Gastroesophageal sphincter (tissue), 4 donors: ENCODE measurements at regions not wholly inside any gene's neighbourhood (a gene's known extent, or its start where the extent isn't known, plus 50 kb on each side); places are given as distances from the start of the nearest gene placed in this dataset.

ENCODE experiments used
- ATAC-seq: fragments of 150-250 bp; one replicate; pipeline ENCODE4 v1.9.1; 2016; ENCODE audit warnings: mild to moderate bottlenecking, moderate library complexity
- H3K27ac ChIP-seq, 4 donors: fragments of 200-600 bp; sonication (generic) in 3 of 4; 1 replicate in 3 of 4; 2 replicates in 1 of 4; pipeline ENCODE4 v1.5.1; 2016 to 2019
- H3K27me3 ChIP-seq: fragments of 200-600 bp; sonication (generic); one replicate; pipeline ENCODE4 v1.5.1; 2019
- H3K36me3 ChIP-seq, 2 donors: fragments of 200-600 bp; sonication (generic); one replicate each; pipeline ENCODE4 v1.5.1; 2019; ENCODE audit warnings: control low read depth in 1 of 2
- H3K4me1 ChIP-seq, 3 donors: fragments of 200-600 bp; sonication (generic); 1 replicate in 2 of 3; 2 replicates in 1 of 3; pipeline ENCODE4 v1.5.1; 2016 to 2019; ENCODE audit warnings: control low read depth in 2 of 3
- H3K4me3 ChIP-seq, 2 donors: fragments of 200-600 bp; sonication (generic); one replicate each; pipeline ENCODE4 v1.5.1; 2019; ENCODE audit warnings: mild to moderate bottlenecking in 1 of 2, moderate library complexity in 1 of 2
- H3K9me3 ChIP-seq, 3 donors: fragments of 200-600 bp; sonication (generic); one replicate each; pipeline ENCODE4 v1.5.1; 2017 to 2019; ENCODE audit warnings: control low read depth in 2 of 3
- CTCF ChIP-seq, 4 experiments: fragments of 200-600 bp in 2 of 4; fragments of 450-650 bp in 2 of 4; sonication (generic) in 1 of 4; IDR thresholded peaks; one replicate each; pipeline ENCODE4 v1.5.1; 2017 to 2019; ENCODE audit warnings: antibody characterized with exemption in 4 of 4, mild to moderate bottlenecking in 2 of 4, moderate library complexity in 2 of 4
- EP300 ChIP-seq: sonication (generic); formaldehyde crosslinking; IDR thresholded peaks from one replicate; pipeline ENCODE4 v1.6.1; 2017; ENCODE audit warnings: antibody characterized with exemption, mild to moderate bottlenecking
- POLR2A ChIP-seq, 2 donors: fragments of 450-650 bp; IDR thresholded peaks; one replicate each; pipeline ENCODE4 v1.6.1; 2017; ENCODE audit warnings: antibody characterized with exemption in 2 of 2, mild to moderate bottlenecking in 2 of 2, moderate library complexity in 1 of 2
- POLR2AphosphoS5 ChIP-seq: sonication (generic); formaldehyde crosslinking; IDR thresholded peaks from one replicate; pipeline ENCODE4 v1.6.1; 2017; ENCODE audit warnings: antibody characterized with exemption
- WGBS, 2 donors: methylation state at CpG; one replicate each; pipeline ENCODE4 v1.1.5; 2018; ENCODE audit warnings: low coverage in 1 of 2; 5-methylcytosine and 5-hydroxymethylcytosine counted together

DNA sequence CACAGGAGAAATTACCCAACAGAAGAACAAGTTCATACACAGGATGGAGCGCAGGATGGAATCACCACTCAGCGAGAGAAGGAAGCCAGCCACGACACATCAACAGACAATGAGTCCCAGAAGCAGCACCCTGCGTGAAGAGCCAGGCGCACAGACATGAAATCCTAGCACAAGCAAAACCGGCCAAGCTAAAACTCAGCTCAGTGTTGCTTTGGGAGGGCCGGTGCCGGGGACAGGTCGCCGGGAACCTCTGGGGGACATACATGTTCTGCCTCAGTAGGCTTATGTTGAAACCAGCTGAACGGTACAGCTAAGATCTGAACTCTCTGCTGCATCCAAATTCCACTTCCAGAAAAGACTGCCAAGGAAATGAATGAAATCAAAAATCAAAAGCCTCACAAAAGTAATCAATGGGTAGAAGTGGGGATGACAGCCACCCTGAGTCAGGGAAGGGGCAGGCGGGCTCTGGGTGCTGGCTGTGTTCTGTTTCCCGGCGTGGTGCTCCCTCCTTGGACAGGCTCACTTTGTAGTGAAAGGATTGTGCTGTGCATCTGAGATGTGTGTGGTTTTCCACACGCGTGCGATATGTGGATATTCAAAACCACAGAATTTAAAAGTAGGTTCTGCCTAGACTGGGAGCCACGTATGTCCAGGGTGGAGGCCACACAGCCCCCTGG lies 114.7 kb downstream of the PDGFA start:
- H3K36me3 ChIP-seq, result no peaks in the 10 kb centered on the region
- peaks cover 55% of the 10 kb centered on the region for H3K27me3 ChIP-seq
- ATAC-seq, result no peak
- 83 to 88% methylated on average over 3 to 18 of the region's 18 CpGs for WGBS, 2 donors
- TF ChIP-seq POLR2A (IDR thresholded peaks at IDR 0.05) (no peak), POLR2AphosphoS5 (no peak), CTCF (IDR thresholded peaks at IDR 0.05) (no peak)
- no peak overlapping the region for H3K27ac ChIP-seq
- H3K4me1 ChIP-seq, result no peaks in the 10 kb centered on the region
- peaks cover 0 to under 1% (median 0%) of the 10 kb centered on the region in 3 donors for H3K9me3 ChIP-seq
- no peak overlapping the region for H3K4me3 ChIP-seq

DNA sequence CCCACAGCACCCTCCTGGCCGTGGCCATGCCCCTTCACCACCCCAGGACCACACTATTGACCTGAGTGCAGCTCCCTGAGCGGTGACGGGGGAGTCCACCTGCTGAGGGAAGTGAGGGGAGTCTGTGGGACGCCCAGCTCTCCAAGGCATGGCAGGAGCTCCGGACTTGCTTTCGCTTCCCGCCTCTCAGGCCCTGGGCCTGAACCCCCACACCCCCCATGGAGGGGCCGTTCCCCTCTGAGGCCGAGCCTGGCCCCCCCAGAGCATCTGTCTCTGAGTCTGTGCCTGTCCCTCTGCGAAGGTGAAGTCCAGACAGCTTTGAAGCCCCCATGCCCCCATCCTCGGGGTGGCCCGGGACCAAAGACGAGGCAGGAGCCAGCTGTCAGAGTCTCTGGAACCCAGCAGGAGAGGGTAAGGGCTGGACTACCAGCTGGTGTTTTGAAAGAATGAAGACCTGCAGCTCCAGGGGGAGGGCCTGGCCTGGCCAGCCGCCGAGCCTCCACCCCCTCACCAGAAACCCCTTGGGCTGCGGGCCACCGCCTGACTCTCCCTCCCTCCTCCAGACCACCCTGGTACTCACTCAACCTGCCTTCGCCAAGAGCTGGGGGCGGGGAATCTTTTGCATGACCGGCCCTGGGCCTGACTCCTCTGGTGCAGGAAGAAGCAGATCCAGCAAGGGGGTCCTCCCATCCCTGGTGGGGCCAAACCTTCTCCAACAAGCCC lies 114.0 kb downstream of the PDGFA start:
- H3K4me3 ChIP-seq, result no peak overlapping the region
- no peaks in the 10 kb centered on the region for H3K36me3 ChIP-seq
- ATAC-seq, result no peak
- no peaks in the 10 kb centered on the region for H3K9me3 ChIP-seq
- TF ChIP-seq POLR2AphosphoS5, result no peak
- no peak overlapping the region for H3K27ac ChIP-seq
- peaks cover 53% of the 10 kb centered on the region for H3K27me3 ChIP-seq
- WGBS, 2 donors, result 84 to 95% methylated on average over 4 to 5 of the region's 20 CpGs
- H3K4me1 ChIP-seq, result no peaks in the 10 kb centered on the region

DNA sequence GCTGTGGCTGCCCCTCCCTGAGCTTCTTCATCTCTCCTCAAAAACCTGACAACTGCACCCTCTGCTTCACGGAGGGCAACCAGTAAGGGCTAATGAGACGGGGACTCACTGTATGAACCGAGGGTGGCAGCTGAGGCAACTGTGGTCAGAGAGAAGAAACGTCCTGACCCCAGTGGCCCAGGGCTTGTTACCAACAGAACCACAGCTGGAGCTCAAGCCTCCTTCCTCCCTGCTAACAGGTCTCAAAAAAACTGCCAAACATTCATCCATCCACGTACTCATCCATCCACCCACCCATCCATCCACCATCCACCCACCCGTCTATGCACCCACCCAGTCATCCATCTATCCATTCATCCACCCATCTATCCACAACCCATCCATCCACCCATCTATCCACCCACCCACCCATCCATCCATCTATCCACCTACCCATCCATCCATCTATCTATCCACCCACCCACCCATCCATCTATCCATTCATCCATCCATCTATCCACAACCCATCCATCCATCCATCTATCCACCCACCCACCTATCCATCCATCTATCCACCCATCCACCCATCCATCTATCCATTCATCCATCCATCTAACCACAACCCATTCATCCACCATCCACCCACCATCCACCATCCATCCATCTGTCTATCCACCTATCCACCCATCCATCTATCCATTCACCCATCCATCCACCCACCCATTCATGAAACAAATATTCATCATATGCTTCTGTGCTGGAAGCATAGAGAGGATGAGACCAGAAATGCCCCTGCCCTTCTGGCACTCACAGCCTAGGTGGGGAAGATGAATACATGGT lies 111.7 kb downstream of the PDGFA start:
- Histone ChIP-seq H3K9me3 (no peaks in the 10 kb centered on the region), H3K4me1 (no peaks in the 10 kb centered on the region), H3K27ac (no peak overlapping the region), H3K4me3 (no peak overlapping the region), H3K36me3 (no peaks in the 10 kb centered on the region), H3K27me3 (peaks cover 43% of the 10 kb centered on the region)
- ATAC-seq, result no peak
- TF ChIP-seq POLR2AphosphoS5, result no peak
- no peak for TF ChIP-seq POLR2A (IDR thresholded peaks at IDR 0.05)
- no peak for TF ChIP-seq CTCF (IDR thresholded peaks at IDR 0.05)
- TF ChIP-seq EP300, result no peak
- WGBS, 2 donors, result 81 to 86% methylated on average over 3 to 5 of the region's 6 CpGs

- no peak for ATAC-seq
- H3K4me1 ChIP-seq, result no peaks in the 10 kb centered on the region
- TF ChIP-seq POLR2A (IDR thresholded peaks at IDR 0.05) (no peak), CTCF (IDR thresholded peaks at IDR 0.05) (no peak), EP300 (no peak), POLR2AphosphoS5 (no peak)
- 91 to 92% methylated on average over 3 to 15 of the region's 21 CpGs for WGBS, 2 donors
- H3K9me3 ChIP-seq, result no peaks in the 10 kb centered on the region
- H3K27me3 ChIP-seq, result peaks cover 43% of the 10 kb centered on the region
- no peak overlapping the region for H3K4me3 ChIP-seq
- H3K27ac ChIP-seq, result no peak overlapping the region
- H3K36me3 ChIP-seq, result no peaks in the 10 kb centered on the region
Measured at GRCh38 chr7:408751-409311, 110.8 kb downstream of the PDGFA start.
